Ovary (tissue), 7 donors: ENCODE measurements at regions not wholly inside any gene's neighbourhood (a gene's known extent, or its start where the extent isn't known, plus 50 kb on each side); places are given as distances from the start of the nearest gene placed in this dataset.
"Not testable (repeated sequence)": the region's sequence is repeated elsewhere in the genome, so short reads cannot be mapped to it uniquely, and the experiment has no call there.

ENCODE experiments used
- DNase-seq, 5 donors: peaks; one replicate each; pipeline ENCODE4 v3.0.0-alpha.2; 2019 to 2020
- H3K27ac ChIP-seq, 2 donors: fragments of 200-600 bp; one replicate each; pipeline versions ENCODE4 v1.5.1 to v1.8.0; 2019 to 2022
- H3K27me3 ChIP-seq: fragments of 200-600 bp; one replicate; pipeline ENCODE4 v1.8.0; 2022
- H3K36me3 ChIP-seq: fragments of 200-600 bp; sonication (generic); one replicate; pipeline ENCODE4 v1.5.1; 2019
- H3K4me1 ChIP-seq: one replicate; pipeline ENCODE4 v1.8.1; 2013; ENCODE audit warnings: mild to moderate bottlenecking, moderate library complexity; ENCODE audit not compliant: insufficient read depth
- H3K4me3 ChIP-seq: fragments of 200-600 bp; sonication (generic); one replicate; pipeline ENCODE4 v1.5.1; 2017
- H3K9me3 ChIP-seq, 2 donors: fragments of 200-600 bp in 1 of 2; sonication (generic) in 1 of 2; one replicate each; pipeline versions ENCODE4 v1.5.1 to v1.8.1; 2013 to 2019; ENCODE audit warnings: mild to moderate bottlenecking in 1 of 2, moderate library complexity in 1 of 2
- CTCF ChIP-seq, 3 donors: fragments of 450-650 bp in 2 of 3; fragments of 200-600 bp in 1 of 3; IDR thresholded peaks; one replicate each; pipeline versions ENCODE4 v1.5.1 to v1.8.0; 2016 to 2022; ENCODE audit warnings: antibody characterized with exemption in 3 of 3, mild to moderate bottlenecking in 1 of 3
- EP300 ChIP-seq: sonication (generic); formaldehyde crosslinking; IDR thresholded peaks from one replicate; pipeline ENCODE4 v1.6.1; 2017; ENCODE audit warnings: antibody characterized with exemption
- POLR2A ChIP-seq: fragments of 450-650 bp; IDR thresholded peaks from one replicate; pipeline ENCODE4 v1.6.1; 2017; ENCODE audit warnings: antibody characterized with exemption, mild to moderate bottlenecking, moderate library complexity
- WGBS, 3 donors: extraction: QIAGEN DNeasy Blood & Tissue Kit in 1 of 3; methylation state at CpG; one replicate each; pipeline versions ENCODE4 v1.1.5 to v1.1.7; 2013 to 2017; 5-methylcytosine and 5-hydroxymethylcytosine counted together
- intact Hi-C, 4 donors: fragments of 100-400 bp; cut with DNase I; formaldehyde crosslinking; loops; one replicate each; pipeline versions ENCODE4 v1.11.0 to v1.15.1; 2022 to 2023
- donor health status: DM: no; HTN: no; CAD: no; lungs with moderate emphysema.
- donor health status: DM: no; HTN: no; CAD: no.
- donor health status: Bipolar disorder and iron deficiency.
- donor health status: DM: no; HTN: no; CAD: no.
- donor health status: DM: yes; HTN: yes; CAD: no.

GRCh38 chr20:29096695-29097094 is 2160.8 kb upstream of the DEFB115 start:
- 34 to 44% (median 38%) methylated on average over 1 of the region's 1 CpG for WGBS, 3 donors

GRCh38 chr20:29107884-29108283 is 2149.6 kb upstream of the DEFB115 start:
- 65 to 71% (median 66%) methylated on average over 6 of the region's 6 CpGs for WGBS, 3 donors
- intact Hi-C loops, DNase-seq, H3K27ac ChIP-seq, H3K4me3 ChIP-seq, H3K9me3 ChIP-seq, H3K27me3 ChIP-seq, H3K4me1 ChIP-seq, H3K36me3 ChIP-seq: not testable (repeated sequence)

More at GRCh38 chr20:29096695-29097094, 2160.8 kb upstream of the DEFB115 start:
- H3K27ac ChIP-seq, H3K27me3 ChIP-seq, H3K9me3 ChIP-seq, DNase-seq, H3K4me3 ChIP-seq, intact Hi-C loops, H3K36me3 ChIP-seq, H3K4me1 ChIP-seq: not testable (repeated sequence)

- H3K4me1 ChIP-seq, H3K36me3 ChIP-seq, intact Hi-C loops, H3K4me3 ChIP-seq, H3K27ac ChIP-seq, H3K27me3 ChIP-seq, DNase-seq, H3K9me3 ChIP-seq: not testable (repeated sequence)
- WGBS, 3 donors, result 49 to 69% (median 51%) methylated on average over 2 of the region's 2 CpGs
Measured at GRCh38 chr20:29109386-29109785, 2148.1 kb upstream of the DEFB115 start.

GRCh38 chr20:29115097-29115496 is 2142.4 kb upstream of the DEFB115 start:
- intact Hi-C loops, result not testable (repeated sequence)

GRCh38 chr20:29119141-29119540 is 2138.3 kb upstream of the DEFB115 start:
- H3K27ac ChIP-seq, result no peak overlapping the region
- DNase-seq, result no peak
- no peaks in the 10 kb centered on the region for H3K27me3 ChIP-seq
- no peaks in the 10 kb centered on the region for H3K36me3 ChIP-seq
- TF ChIP-seq CTCF (IDR thresholded peaks at IDR 0.05) (no peak), POLR2A (no peak), EP300 (no peak)
- no peak overlapping the region for H3K4me3 ChIP-seq
- 50 to 65% (median 56%) methylated on average over 7 of the region's 7 CpGs for WGBS, 3 donors
- intact Hi-C loops, result no loop called here
- H3K4me1 ChIP-seq, result no peaks in the 10 kb centered on the region
- no peaks in the 10 kb centered on the region for H3K9me3 ChIP-seq

More at GRCh38 chr20:29115097-29115496, 2142.4 kb upstream of the DEFB115 start:
- H3K4me3 ChIP-seq, H3K4me1 ChIP-seq, DNase-seq, H3K27ac ChIP-seq, H3K36me3 ChIP-seq, H3K9me3 ChIP-seq, H3K27me3 ChIP-seq: not testable (repeated sequence)
- WGBS, 3 donors, result 56 to 64% (median 63%) methylated on average over 4 of the region's 4 CpGs

GRCh38 chr20:29119684-29120083 is 2137.8 kb upstream of the DEFB115 start:
- intact Hi-C loops, H3K9me3 ChIP-seq, H3K36me3 ChIP-seq, H3K4me3 ChIP-seq, H3K27me3 ChIP-seq, H3K27ac ChIP-seq, DNase-seq, H3K4me1 ChIP-seq: not testable (repeated sequence)
- whole genome bisulfite sequencing, 3 donors, result 47 to 66% (median 53%) methylated on average over 1 of the region's 1 CpG

- H3K27ac ChIP-seq, DNase-seq, H3K36me3 ChIP-seq, intact Hi-C loops, H3K9me3 ChIP-seq, H3K4me3 ChIP-seq, H3K27me3 ChIP-seq, H3K4me1 ChIP-seq: not testable (repeated sequence)
- 37 to 58% (median 41%) methylated on average over 8 of the region's 8 CpGs for WGBS, 3 donors
Measured at GRCh38 chr20:29120088-29120487, 2137.4 kb upstream of the DEFB115 start.

- H3K27me3 ChIP-seq, H3K36me3 ChIP-seq, H3K4me3 ChIP-seq, intact Hi-C loops, H3K4me1 ChIP-seq, H3K27ac ChIP-seq, DNase-seq, H3K9me3 ChIP-seq: not testable (repeated sequence)
- 2 to 9% (median 8%) methylated on average over 2 of the region's 2 CpGs for WGBS, 3 donors
Measured at GRCh38 chr20:29120575-29120974, 2136.9 kb upstream of the DEFB115 start.

- H3K4me1 ChIP-seq, H3K27me3 ChIP-seq, H3K27ac ChIP-seq, intact Hi-C loops, DNase-seq, H3K9me3 ChIP-seq, H3K4me3 ChIP-seq, H3K36me3 ChIP-seq: not testable (repeated sequence)
- 40 to 47% (median 42%) methylated on average over 3 of the region's 3 CpGs for WGBS, 3 donors
Measured at GRCh38 chr20:29122784-29123183, 2134.7 kb upstream of the DEFB115 start.
